ENCODE measurements at regions not wholly inside any gene's neighbourhood (a gene's known extent, or its start where the extent isn't known, plus 50 kb on each side); places are given as distances from the start of the nearest gene placed in this dataset.

GRCh38 chr6:164523087-164523654 is 786.2 kb downstream of the C6orf118 start:
- intact Hi-C loops (cut with DNase I) = no loop called here

DNA sequence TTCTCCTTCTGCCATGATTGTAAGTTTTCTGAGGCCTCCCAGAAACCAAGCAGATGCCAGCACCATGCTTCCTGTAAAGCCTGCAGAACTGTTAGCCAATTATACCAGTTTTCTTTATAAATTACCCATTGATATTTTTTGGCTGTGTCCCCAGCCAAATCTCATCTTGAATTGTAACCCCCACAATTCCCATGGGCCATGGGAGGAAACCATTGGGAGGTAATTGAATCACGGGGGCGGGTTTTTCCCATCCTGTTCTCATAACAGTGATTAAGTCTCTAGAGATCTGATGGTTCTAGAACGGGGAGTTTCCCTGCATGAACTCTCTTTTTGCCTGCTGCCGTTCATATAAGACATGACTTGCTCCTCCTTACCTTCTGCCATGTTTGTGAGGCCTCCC is 788.5 kb downstream of the C6orf118 start:
- intact Hi-C loops (cut with DNase I) = no loop called here
- H3K36me3 ChIP-seq = no peaks in the 10 kb centered on the region

More at GRCh38 chr6:164523087-164523654, 786.2 kb downstream of the C6orf118 start:
- H3K27ac ChIP-seq (replicated peaks in 1 of 4) = no peak overlapping the region
- H3K4me3 ChIP-seq = no peak overlapping the region
- WGBS = 83% methylated on average over 1 of the region's 1 CpG
- TF ChIP-seq POLR2A (IDR thresholded peaks at IDR 0.05; ENCODE audit: low read depth) = no peak
- no peak for DNase-seq (ENCODE audit: extremely low spot score)
- no peaks in the 10 kb centered on the region for H3K27me3 ChIP-seq
- H3K9me3 ChIP-seq = peaks cover 0 to 16% (median 12%) of the 10 kb centered on the region in 4 donors
- no peaks in the 10 kb centered on the region for H3K36me3 ChIP-seq
- H3K4me1 ChIP-seq = no peaks in the 10 kb centered on the region

DNA sequence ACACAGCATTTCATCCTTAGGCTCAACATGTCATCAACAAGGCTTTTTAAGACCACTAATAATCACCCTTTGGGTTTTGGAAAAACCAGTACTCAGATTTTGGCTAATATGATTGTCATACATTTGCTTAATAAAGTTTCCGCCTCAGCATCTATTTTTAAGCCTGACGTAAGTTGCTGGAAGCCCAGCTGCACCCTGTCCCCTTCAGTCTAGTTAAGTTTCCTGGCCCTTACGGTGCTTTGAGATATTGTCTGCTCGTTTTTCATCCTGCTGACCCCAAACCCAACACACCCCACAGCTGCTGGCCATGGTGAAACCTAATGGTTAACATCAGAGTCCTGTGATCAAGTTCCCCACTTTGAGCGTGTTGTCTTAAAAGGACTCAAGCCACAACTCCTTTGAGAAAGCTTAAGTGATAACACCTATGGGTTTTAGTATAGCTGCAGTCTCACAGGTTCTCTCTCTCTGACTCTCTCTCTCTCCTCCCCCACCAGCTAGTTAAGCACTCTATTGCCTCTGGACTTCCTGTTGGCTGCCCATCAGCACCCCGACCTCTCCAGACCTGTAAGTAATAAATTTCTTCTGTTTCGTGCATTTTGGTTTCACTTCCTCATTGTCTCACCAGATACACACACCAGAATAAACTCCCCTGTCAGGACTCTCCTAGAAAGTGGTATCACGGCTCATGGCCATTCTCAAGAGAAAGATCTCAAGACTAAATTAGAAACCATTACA is 802.0 kb downstream of the C6orf118 start:
- no peaks in the 10 kb centered on the region for H3K27me3 ChIP-seq
- no peak for DNase-seq (ENCODE audit: extremely low spot score)
- no peaks in the 10 kb centered on the region for H3K9me3 ChIP-seq
- peak overlapping the region in 2 of 4 donors; percentile 22 to 33 for H3K4me3 ChIP-seq
- no peaks in the 10 kb centered on the region for H3K4me1 ChIP-seq
- no peak overlapping the region for H3K27ac ChIP-seq (replicated peaks in 1 of 4)
- WGBS = 56% methylated on average over 8 of the region's 8 CpGs
- no peaks in the 10 kb centered on the region for H3K36me3 ChIP-seq
- no peak for TF ChIP-seq EP300 (IDR thresholded peaks at IDR 0.05)
- TF ChIP-seq, protein P1, sequence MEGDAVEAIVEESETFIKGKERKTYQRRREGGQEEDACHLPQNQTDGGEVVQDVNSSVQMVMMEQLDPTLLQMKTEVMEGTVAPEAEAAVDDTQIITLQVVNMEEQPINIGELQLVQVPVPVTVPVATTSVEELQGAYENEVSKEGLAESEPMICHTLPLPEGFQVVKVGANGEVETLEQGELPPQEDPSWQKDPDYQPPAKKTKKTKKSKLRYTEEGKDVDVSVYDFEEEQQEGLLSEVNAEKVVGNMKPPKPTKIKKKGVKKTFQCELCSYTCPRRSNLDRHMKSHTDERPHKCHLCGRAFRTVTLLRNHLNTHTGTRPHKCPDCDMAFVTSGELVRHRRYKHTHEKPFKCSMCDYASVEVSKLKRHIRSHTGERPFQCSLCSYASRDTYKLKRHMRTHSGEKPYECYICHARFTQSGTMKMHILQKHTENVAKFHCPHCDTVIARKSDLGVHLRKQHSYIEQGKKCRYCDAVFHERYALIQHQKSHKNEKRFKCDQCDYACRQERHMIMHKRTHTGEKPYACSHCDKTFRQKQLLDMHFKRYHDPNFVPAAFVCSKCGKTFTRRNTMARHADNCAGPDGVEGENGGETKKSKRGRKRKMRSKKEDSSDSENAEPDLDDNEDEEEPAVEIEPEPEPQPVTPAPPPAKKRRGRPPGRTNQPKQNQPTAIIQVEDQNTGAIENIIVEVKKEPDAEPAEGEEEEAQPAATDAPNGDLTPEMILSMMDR (IDR thresholded peaks at IDR 0.05) = no peak
- no peak for TF ChIP-seq POLR2AphosphoS5 (IDR thresholded peaks at IDR 0.05)
- no peak for TF ChIP-seq POLR2A (IDR thresholded peaks at IDR 0.05; ENCODE audit: low read depth)
- intact Hi-C loops (cut with DNase I) = no loop called here

More for the DNA sequence above, 788.5 kb downstream of the C6orf118 start:
- Histone ChIP-seq H3K27me3 (no peaks in the 10 kb centered on the region), H3K9me3 (peaks cover 0 to 16% (median 12%) of the 10 kb centered on the region in 4 donors), H3K27ac (replicated peaks in 1 of 4) (no peak overlapping the region), H3K4me3 (no peak overlapping the region), H3K4me1 (no peaks in the 10 kb centered on the region)
- peak; percentile 62 for DNase-seq (ENCODE audit: extremely low spot score)
- 86% methylated on average over 4 of the region's 4 CpGs for WGBS
- no peak for TF ChIP-seq POLR2A (IDR thresholded peaks at IDR 0.05; ENCODE audit: low read depth)
- TF ChIP-seq EP300 (IDR thresholded peaks at IDR 0.05) = no peak
- TF ChIP-seq, protein P1 (IDR thresholded peaks at IDR 0.05) = no peak
- TF ChIP-seq POLR2AphosphoS5 (IDR thresholded peaks at IDR 0.05) = no peak

GRCh38 chr6:164505425-164505824 is 804.0 kb downstream of the C6orf118 start:
- WGBS = 88% methylated on average over 4 of the region's 4 CpGs
- Histone ChIP-seq H3K4me3 (no peak overlapping the region), H3K27ac (replicated peaks in 1 of 4) (no peak overlapping the region), H3K27me3 (no peaks in the 10 kb centered on the region), H3K36me3 (no peaks in the 10 kb centered on the region), H3K4me1 (no peaks in the 10 kb centered on the region), H3K9me3 (no peaks in the 10 kb centered on the region)
- intact Hi-C loops (cut with DNase I) = no loop called here
- TF ChIP-seq POLR2A (IDR thresholded peaks at IDR 0.05; ENCODE audit: low read depth) = no peak
- TF ChIP-seq POLR2AphosphoS5 (IDR thresholded peaks at IDR 0.05) = no peak
- no peak for TF ChIP-seq EP300 (IDR thresholded peaks at IDR 0.05)
- TF ChIP-seq, protein P1 (IDR thresholded peaks at IDR 0.05) = no peak
- DNase-seq (ENCODE audit: extremely low spot score) = no peak

GRCh38 chr6:164502833-164503232 is 806.6 kb downstream of the C6orf118 start:
- no peak for TF ChIP-seq EP300 (IDR thresholded peaks at IDR 0.05)
- TF ChIP-seq, protein P1 (IDR thresholded peaks at IDR 0.05) = no peak
- TF ChIP-seq POLR2AphosphoS5 (IDR thresholded peaks at IDR 0.05) = no peak
- no peaks in the 10 kb centered on the region for H3K9me3 ChIP-seq
- no peak overlapping the region for H3K27ac ChIP-seq (replicated peaks in 1 of 4)
- no peaks in the 10 kb centered on the region for H3K4me1 ChIP-seq
- no peak for DNase-seq (ENCODE audit: extremely low spot score)
- no peaks in the 10 kb centered on the region for H3K36me3 ChIP-seq
- WGBS = 25% methylated on average over 6 of the region's 6 CpGs
- H3K27me3 ChIP-seq = no peaks in the 10 kb centered on the region
- intact Hi-C loops (cut with DNase I) = no loop called here
- H3K4me3 ChIP-seq = no peak overlapping the region

All from esophagus muscularis mucosa (tissue), 4 donors.